SK-N-SH treated with all-trans-retinoic acid at 6 μM for 48 hours (cell line): ENCODE measurements at regions not wholly inside any gene's neighbourhood (a gene's known extent, or its start where the extent isn't known, plus 50 kb on each side); places are given as distances from the start of the nearest gene placed in this dataset.

ENCODE experiments used
- CREB5 ChIP-seq: fragments of 250-450 bp; sonication (Bioruptor Pico); IDR thresholded peaks from 2 replicates; pipeline ENCODE4 v1.5.1; 2020; ENCODE audit warnings: low read depth, mild to moderate bottlenecking, moderate library complexity
- ESRRG ChIP-seq: fragments of 250-450 bp; sonication (Bioruptor Pico); IDR thresholded peaks from 2 replicates; pipeline ENCODE4 v1.6.1; 2021; ENCODE audit warnings: mild to moderate bottlenecking
- PATZ1 ChIP-seq: fragments of 250-450 bp; sonication (Bioruptor Pico); IDR thresholded peaks from 2 replicates; pipeline ENCODE4 v1.8.0; 2020; ENCODE audit warnings: mild to moderate bottlenecking, moderate library complexity, borderline replicate concordance
- POU6F1 ChIP-seq: fragments of 250-450 bp; sonication (Bioruptor Pico); IDR thresholded peaks from 2 replicates; pipeline ENCODE4 v1.8.0; 2021; ENCODE audit warnings: low read depth, mild to moderate bottlenecking, moderate library complexity, borderline replicate concordance
- SNAI2 ChIP-seq: fragments of 250-450 bp; sonication (Bioruptor Pico); IDR thresholded peaks from 2 replicates; pipeline ENCODE4 v1.5.0; 2020; ENCODE audit warnings: mild to moderate bottlenecking, moderate library complexity
- TCF4 ChIP-seq: fragments of 250-450 bp; sonication (Bioruptor Pico); IDR thresholded peaks from 2 replicates; pipeline ENCODE4 v1.8.0; 2021; ENCODE audit warnings: mild to moderate bottlenecking, moderate library complexity, borderline replicate concordance
- ZFP30 ChIP-seq: fragments of 450-650 bp; formaldehyde crosslinking; IDR thresholded peaks from 2 replicates; pipeline ENCODE4 v1.5.0; 2022; ENCODE audit warnings: mild to moderate bottlenecking, moderate library complexity
- TF ChIP-seq, protein P1 (sequence below): fragments of 250-450 bp; sonication (Bioruptor Pico); IDR thresholded peaks from 2 replicates; pipeline ENCODE4 v1.5.1; 2021; ENCODE audit warnings: mild to moderate bottlenecking, moderate library complexity

- no peak for TF ChIP-seq SNAI2 (CRISPR knock-in tag)
- TF ChIP-seq ZFP30 (CRISPR knock-in tag): no peak
- TF ChIP-seq, protein P1, sequence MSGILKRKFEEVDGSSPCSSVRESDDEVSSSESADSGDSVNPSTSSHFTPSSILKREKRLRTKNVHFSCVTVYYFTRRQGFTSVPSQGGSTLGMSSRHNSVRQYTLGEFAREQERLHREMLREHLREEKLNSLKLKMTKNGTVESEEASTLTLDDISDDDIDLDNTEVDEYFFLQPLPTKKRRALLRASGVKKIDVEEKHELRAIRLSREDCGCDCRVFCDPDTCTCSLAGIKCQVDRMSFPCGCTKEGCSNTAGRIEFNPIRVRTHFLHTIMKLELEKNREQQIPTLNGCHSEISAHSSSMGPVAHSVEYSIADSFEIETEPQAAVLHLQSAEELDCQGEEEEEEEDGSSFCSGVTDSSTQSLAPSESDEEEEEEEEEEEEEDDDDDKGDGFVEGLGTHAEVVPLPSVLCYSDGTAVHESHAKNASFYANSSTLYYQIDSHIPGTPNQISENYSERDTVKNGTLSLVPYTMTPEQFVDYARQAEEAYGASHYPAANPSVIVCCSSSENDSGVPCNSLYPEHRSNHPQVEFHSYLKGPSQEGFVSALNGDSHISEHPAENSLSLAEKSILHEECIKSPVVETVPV (CRISPR knock-in tag): no peak
- no peak for TF ChIP-seq PATZ1 (CRISPR knock-in tag)
- TF ChIP-seq ESRRG (CRISPR knock-in tag): no peak
- no peak for TF ChIP-seq POU6F1 (CRISPR knock-in tag)
- no peak for TF ChIP-seq CREB5
- TF ChIP-seq TCF4: no peak
Measured at GRCh38 chr19:28731577-28731976, 481.4 kb downstream of the UQCRFS1 start.
